ENCODE measurements at regions not wholly inside any gene's neighbourhood (a gene's known extent, or its start where the extent isn't known, plus 50 kb on each side); places are given as distances from the start of the nearest gene placed in this dataset.
"Not testable (repeated sequence)": the region's sequence is repeated elsewhere in the genome, so short reads cannot be mapped to it uniquely, and the experiment has no call there.

DNA sequence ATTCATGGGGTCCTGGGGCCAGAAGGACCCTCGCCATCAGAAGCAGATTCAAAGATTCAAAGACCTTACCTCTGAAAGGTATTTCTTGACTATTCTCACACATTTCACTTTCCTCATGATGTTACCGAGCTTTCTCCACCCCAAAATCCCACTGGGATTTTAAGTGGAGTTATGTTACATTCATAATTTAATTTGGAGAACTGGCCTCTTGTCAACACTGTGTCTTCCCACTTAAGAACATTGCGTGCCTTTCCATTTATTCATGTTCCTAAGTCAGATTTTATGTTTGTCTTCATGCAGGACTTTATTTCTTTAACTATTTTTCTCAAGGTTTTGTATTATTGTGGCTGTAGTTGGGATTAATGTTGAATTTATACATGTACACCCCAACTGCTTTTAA is 123.5 kb upstream of the BMPER start:
- DNase-seq (ENCODE audit: low read depth, low spot score) = no peak

DNA sequence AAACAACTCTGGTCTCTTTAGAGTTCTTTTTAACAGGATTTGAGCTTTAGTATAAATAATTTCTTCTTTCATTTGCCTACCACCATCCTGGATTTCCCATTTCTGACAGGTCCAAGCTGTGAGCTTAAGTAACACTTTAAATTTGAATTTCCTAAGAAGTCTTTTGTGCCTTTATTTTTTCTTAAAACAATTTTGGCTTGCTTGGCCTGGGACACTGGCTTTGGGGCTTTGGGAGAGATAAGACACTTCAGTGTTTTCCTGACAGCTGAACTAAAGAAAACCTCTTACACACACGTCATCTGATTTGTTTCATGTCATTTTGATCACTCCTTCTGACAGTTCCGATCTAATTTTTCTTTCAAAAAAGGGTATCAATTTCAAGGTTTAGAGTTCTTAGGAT is 121.3 kb upstream of the BMPER start:
- no peak for DNase-seq (ENCODE audit: low read depth, low spot score)

DNA sequence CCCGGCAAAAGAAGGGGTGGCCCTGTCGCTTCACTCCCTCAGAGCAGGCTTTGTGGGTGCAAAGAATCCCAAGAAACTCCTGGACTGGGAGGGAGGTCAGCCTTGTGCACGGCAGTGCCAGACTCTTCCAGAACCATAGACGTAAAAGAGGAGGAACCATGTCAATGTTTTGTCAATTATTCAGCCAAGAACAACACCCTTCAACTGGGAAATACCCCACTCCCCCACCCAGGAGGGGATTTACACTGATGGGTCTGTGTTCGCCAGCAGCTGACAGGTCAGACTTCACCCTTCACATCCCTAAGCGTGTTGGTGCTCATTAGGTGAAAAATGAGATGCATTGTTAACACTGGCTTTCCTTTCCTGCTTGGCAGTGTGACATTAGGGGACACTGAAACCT is 116.8 kb upstream of the BMPER start:
- no peak for DNase-seq (ENCODE audit: low read depth, low spot score)

DNA sequence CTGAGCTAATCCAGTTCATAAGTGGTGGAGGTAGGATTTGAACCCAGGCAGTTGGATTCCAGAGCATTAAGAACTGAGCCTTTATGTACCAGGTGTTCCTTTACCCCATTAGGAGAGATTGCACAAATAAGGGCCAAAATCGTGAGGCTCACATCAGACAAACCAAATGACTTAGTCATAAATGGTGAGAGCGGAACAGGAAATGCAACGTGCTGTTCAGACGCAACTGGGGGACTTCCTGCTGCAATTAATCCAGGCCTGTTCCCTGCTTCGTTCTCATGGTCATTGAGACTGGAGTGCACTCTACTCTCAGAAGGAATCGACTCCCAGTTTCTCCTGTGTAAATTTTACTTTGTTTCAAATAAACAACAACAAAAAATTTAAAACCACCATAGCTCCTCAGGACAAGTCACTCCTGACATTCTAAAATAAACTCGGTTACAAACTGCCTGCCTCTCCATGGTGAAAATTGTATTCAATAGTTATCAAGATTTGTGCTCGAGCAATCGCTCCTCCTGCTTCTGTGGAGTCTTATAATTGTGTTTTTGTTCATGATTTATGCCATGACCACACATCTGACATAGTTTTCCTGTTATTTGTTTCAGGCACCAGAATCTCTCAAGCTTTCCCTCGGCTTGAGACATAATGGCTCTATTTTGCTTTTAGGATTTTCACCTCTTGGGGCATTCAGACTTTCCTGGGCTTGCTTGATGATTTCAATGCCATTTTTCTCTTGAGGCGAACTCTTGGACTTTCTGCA is 115.3 kb upstream of the BMPER start:
- DNase-seq (ENCODE audit: low read depth, low spot score) = no peak

DNA sequence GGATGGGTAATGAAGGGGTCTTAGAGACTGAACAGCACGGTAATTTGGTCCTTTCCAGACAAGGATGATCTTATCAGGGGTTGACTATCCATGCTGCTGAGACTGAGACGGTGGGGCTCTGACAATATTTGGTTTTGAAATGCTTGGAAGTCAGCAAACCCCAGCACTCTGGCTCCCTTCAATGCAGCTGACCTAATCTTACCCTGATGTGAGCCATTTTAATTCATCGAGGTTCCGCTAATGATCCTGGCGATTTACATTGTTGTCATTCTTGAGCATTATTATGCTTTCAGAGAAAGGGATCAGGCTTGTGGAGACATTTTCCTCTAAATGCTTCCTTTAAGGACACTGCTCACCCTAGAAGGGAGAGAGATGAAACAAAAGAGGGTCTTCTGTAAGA is 114.6 kb upstream of the BMPER start:
- DNase-seq (ENCODE audit: low read depth, low spot score) = no peak

DNA sequence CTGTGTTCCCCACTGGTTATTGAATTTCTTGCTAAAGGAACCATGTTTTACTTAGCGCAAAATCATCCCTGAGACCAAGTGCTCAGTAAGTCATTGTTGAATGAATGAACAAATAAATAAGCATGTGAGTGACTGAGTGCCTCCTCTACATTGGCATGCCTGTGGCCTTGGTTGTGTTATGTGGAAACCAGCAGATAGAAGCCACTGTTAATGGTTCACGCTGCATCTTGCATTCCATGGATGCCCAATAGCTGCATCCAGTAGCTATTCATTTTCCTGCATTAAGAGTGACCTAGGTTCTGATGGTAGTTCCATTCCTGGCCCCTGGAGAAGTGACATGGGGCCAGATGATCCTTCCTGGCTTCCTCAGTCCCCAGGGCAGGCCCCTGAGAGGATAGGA is 113.3 kb upstream of the BMPER start:
- no peak for DNase-seq (ENCODE audit: low read depth, low spot score)

DNA sequence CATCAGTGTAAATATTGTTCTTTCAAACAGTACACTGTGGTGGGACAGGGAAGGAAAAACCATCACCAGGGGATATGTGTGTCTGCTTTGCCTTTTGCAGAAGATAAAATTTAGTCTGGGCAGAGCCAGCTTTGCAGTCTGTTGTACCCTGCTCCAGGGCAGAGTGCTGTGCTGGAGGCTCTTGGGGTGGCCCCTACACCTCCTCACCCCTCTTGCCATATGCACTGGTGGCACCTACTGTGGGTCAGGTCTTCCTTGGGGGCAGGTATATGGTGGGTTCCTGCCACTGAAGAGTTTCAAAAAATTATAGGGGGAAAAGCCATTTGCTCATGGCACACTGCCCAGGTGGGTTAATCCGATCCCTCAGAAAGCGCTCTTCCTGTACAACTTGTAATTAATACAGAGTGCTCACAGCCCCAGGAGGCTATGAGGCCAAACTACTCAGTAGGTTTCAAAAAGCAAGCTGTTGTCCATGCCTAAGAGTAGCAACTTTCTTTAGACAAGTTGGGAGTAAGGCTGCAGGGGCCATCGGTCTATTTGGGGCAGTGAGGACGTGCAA is 112.7 kb upstream of the BMPER start:
- no peak for DNase-seq (ENCODE audit: low read depth, low spot score)

DNA sequence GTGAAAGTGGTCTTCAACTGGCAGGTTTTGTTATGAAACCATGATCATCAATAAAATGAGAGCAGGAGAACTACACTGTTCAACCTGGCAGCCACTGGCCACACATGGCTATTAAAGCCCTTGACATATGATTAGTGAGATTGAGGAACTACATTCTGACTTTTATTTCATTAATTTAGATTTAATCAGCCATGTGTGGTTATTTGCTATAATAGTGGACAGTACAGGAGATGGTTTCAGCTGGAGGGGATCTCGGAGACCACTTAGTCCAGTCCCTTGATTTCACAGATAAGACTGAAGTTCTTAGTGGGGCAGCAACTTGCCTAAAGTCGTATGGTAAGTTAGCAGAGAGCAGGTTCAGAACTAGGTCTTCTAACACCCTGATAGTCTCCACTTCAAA is 111.7 kb upstream of the BMPER start:
- DNase-seq (ENCODE audit: low read depth, low spot score) = no peak

DNA sequence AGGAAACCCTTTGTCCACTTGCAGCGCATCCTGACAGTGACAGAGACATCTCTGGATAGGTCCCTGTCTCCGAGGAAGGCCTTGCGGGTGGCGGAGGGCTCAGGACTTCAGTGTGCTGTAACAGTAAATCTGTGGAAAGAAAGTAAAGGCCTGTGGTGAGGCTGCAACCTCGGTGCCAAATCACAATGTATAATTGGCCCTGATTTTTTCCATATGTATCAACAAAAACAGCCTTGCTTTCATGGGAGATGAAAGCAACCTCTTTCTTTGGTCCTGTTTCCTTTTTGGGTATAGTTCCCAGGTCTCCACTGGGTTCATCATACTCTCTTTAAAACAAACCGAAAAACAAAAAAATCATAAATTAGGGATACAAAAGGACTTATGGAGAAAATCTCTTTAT is 110.9 kb upstream of the BMPER start:
- DNase-seq (ENCODE audit: low read depth, low spot score) = no peak

DNA sequence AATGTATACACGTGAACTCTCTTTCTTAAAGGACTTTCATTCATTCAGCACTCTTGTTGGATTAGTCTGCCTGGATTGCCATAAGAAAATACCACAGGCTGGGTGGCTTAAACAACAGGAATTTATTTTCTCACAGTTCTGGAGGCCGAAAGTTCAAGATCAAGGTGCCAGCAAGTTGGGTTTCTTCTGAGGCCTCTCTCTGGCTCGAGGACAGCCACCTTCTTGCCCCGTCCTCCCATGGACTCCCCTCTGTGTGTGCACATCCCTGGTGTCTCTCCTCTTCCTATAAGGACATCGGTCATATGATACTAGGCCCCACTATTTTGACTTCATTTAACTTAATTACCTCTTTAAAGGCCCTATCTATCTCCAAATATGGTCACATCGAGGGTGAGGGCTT is 110.4 kb upstream of the BMPER start:
- DNase-seq (ENCODE audit: low read depth, low spot score) = no peak

DNA sequence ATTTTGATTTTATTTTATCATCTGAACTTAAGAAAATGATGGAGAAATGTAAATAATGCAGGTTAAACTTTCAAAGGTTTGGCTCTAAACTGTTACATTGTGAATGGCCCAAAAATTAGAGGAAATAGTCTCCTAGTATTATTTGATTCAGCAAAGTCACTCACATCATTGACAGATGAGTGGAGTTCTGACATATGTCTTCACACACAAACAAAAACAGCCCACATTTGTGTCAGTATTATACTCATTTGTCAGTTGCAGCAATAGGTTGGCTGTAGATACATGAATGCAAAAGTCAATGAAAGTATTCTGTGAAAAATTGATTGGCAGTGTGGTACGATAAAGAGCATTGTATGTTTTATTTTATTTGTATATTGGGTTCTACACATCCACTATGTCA is 108.8 kb upstream of the BMPER start:
- DNase-seq (ENCODE audit: low read depth, low spot score) = no peak

DNA sequence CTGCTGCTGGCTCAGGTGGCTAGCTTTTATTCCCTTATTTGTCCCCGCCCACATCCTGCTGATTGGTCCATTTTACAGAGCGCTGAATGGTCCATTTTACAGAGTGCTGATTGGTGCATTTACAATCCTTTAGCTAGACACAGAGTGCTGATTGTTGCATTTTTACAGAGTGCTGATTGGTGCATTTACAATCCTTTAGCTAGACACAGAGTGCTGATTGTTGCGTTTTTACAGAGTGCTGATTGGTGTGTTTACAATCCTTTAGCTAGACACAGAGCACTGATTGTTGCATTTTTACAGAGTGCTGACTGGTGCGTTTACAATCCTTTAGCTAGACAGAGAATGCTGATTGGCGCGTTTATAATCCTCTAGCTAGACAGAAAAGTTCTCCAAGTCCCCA is 107.8 kb upstream of the BMPER start:
- DNase-seq (ENCODE audit: low read depth, low spot score) = not testable (repeated sequence)

DNA sequence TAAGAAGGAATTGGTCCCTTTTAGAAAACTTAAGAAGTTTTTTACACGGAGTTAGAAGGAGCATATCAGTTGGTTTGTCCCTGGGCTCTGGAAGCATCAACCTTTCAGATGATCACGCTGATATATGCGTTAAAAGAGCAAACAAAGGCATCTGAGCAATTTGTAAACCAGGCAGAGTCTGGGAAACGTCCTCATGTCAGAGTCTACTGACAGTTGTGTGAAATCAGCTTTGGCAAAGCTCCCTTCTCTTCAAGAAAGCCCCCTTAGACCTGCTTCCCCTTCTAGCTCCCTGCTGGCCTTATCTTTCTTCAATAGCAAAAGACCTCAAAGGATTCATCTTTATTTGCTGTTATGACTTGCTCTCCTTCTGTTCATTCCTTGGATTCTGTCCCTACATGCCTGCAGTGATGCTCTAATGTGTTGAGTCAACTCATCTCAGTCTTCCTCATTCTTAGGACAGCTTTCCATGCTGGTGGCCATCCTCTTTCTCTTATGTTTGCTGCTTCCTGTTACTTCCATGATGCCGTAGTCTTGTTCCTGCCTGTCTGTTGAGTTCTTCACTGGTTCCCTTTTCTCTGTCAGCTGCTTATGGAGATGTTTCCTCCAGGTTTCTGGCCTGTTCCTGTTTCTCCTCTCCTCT is 106.5 kb upstream of the BMPER start:
- no peak for DNase-seq (ENCODE audit: low read depth, low spot score)

DNA sequence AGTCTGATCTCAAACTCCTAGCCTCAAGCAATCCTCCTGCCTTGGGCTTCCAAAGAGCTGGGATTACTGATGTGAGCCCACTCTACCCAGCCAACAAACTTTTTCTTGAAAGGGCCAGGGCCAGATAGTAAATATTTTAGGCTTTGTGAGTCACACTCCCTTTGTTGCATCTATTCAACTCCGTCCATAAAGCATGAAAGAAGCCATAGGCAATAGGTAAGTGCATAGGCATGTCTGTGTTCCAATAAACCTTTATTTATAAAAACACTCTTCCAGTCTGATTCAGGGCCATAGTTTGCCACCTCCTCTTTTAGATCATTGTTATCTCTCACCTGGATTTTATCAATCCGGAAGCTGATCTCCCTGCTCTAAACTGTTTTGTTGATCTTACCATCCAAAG is 105.6 kb upstream of the BMPER start:
- no peak for DNase-seq (ENCODE audit: low read depth, low spot score)

DNA sequence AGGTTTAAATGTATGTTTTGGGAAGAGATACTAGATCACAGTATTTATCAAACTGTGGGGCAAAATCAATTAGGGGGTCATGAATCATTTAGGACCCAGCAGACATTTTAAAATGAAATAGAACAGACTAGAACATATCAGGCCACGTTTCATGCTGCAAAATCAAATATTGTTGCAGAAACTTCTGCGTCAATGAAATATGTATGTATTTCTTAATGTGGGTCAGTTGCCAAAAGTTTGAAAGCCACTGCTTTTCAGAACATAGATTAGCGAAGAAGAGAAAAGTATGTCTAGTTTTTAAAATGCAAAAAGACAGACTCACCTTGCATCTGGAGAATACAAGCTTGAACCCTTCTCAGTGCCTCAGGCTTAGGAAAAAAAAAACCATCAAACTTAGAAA is 102.7 kb upstream of the BMPER start:
- DNase-seq (ENCODE audit: low read depth, low spot score) = no peak

DNA sequence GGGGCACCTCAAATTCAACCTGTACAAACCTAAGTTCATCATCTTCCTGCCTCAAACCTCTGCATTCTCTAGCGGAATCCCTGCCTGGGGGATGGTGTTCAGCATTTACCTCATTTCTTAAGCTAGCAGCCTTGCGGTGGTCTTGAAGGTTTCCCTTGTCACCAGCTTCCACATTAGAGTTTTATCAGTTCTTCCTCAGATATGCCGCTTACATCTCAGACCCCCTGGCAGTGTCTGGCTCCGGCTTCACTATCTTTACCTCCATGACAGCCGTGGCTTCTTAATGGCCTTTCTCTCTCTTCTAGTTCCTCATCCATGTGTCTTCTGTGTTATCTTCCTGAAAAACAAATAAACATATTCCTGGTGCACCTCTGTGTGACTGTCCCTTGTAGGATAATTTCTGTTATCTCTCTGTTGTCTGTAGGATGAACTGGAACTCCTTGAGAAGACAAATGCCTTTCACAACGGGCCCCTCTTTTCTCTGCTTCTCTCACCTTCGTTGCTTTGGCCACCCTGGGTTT is 101.1 kb upstream of the BMPER start:
- DNase-seq (ENCODE audit: low read depth, low spot score) = no peak

DNA sequence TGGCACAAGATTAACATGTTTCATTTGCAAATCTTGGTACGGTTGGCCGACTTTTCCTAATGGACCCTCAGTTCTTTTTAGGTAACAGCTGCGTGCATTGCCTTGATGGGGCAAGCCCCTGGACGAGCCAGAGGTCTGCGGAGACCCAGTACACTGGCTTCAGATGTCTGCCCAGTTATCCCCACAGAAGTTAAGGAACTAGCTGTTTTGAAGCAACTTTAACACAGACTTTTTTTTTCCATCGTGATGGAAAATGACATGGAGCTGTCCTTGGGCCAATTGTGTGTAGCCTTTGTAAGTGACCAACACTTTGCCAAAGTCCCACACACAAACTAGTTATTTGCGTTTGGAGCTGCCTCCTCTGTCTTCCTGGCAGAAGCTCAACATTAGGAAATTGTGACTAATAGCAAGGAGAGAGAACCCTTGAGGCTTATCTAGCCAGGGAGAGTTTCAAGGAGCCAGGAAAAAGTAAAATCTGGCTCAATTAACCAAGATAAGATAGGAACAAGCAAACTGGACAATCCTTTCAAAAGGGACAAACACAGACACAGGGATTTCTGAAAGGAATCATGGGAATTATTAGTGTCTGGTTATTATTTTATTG is 99.6 kb upstream of the BMPER start:
- DNase-seq (ENCODE audit: low read depth, low spot score) = no peak

DNA sequence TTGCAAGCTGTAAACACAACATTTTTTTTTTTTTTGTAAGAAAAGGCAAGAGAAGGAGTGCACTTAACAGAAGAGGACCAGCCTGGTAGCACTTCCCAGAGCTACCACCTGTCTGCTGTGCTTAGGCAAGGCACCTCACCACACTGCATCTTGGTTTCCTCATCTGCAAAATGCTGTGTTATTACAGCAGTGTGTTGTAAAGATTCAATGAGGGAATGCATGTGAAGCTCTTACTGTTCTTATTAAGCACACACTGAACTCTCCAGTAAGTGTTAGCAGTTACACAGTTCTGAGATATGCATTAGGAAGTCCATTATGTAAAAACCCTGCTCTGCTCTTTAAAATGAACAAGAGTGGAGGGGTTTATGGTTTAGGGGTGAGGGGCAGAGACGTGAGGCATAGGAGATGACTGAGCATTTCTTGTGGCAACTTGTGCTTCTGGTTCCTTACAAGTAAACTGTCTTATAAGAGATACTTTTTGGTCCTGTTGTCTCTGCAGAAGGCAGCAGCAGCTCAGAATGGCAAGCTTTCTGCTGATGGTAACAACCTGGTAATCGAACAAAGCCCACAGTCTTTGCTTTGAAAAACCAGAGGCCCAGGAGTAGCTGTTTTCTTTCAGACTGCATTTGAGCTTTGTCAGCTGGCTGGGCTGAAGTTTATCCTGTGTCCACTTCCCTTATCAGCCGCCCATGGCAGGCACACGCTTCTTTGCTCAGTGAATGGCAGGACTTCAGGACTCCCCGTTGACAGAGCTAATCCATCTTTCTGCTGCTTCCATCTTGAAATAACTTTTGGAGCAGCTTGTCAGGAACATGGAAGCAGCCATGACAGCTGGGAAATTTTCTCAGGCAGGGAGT is 98.8 kb upstream of the BMPER start:
- no peak for DNase-seq (ENCODE audit: low read depth, low spot score)

DNA sequence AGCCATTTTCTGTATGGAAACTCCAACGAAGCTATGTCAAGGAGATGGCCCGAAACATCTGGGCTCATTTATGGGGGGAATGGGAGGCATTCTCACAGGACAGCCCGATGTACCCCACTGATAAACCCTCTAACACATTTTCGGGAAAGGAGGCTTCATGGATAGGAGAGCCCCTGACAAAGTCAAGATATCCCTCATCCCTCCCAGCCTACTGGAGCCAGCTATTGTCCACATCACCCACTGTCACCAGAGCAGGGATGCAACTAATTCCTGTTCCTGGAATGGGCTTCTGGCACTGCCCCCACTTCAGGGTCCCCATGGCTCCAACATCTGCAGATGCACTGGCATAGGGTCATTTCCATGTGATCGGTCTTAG is 98.2 kb upstream of the BMPER start:
- no peak for DNase-seq (ENCODE audit: low read depth, low spot score)

DNA sequence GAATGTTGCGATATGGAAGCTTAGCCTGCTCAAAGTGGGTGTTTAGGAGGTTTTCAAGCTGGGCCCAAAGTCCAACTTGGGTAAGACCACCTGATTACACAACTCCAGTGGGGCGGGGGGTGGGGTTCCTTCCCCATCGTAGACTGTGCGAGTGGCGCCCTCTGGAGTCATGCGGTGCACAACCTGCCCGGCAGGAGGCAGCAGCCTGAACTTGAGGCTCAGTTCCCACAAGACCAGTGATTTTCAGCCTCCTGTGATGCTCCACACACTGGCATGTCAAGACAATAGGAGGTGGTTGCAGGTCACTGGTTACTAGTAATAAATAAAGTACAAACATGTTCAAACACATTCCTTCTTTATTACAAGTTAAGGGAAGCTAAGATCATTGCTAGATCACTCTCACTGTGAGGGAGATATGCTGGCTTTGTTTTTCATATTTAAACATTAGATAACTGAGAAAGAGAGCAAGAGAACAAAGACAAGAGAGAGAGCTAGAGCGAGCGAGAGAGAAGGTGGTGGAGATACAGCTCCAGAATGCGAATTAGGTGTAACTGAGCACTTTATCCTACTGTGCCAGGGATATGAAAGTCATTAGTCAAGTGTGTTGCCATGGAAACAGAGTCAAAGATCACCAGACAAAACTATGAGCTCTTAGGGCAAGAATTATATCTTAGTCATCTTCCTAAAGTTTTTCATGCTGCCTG is 97.4 kb upstream of the BMPER start:
- DNase-seq (ENCODE audit: low read depth, low spot score) = no peak

DNA sequence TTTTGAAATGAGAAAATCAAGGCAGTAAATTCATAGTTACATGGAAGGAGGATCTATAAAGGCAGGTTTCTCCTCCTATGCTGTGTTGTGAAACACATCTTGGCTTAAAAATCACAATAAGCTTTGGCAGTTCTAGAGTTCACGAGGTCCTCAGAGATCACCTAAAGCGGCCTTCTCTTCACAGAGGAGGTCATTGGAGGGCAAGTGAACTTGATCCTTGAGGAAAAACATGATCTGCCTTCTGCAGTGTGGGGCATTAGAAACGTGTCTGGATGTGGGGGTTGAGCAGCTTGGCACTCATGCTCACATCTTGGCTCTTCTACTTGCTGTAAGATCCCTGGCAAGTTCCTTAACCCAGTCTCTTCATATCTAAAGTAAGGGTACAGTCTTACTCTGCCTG is 96.1 kb upstream of the BMPER start:
- no peak for DNase-seq (ENCODE audit: low read depth, low spot score)

Measured in brain pericyte (primary cell).